IPS-NIHi7 (cell line): ENCODE measurements at regions not wholly inside any gene's neighbourhood (a gene's known extent, or its start where the extent isn't known, plus 50 kb on each side); places are given as distances from the start of the nearest gene placed in this dataset.

ENCODE experiments used
- DNase-seq: peaks from one replicate; pipeline ENCODE4 v3.0.0; 2012; ENCODE audit warnings: mixed read lengths; ENCODE audit errors: extremely low spot score

GRCh38 chr5:71864730-71865601 is 145.9 kb downstream of the CARTPT start:
- no peak for DNase-seq

GRCh38 chr5:71865665-71866320 is 146.7 kb downstream of the CARTPT start:
- no peak for DNase-seq

- DNase-seq, result no peak
These were observed 153.3 kb downstream of the CARTPT start for GRCh38 chr5:71872311-71872864.

GRCh38 chr5:71873191-71873591 is 154.1 kb downstream of the CARTPT start:
- DNase-seq, result no peak

GRCh38 chr5:71874521-71874920 is 155.4 kb downstream of the CARTPT start:
- no peak for DNase-seq

GRCh38 chr5:71877511-71877910 is 158.4 kb downstream of the CARTPT start:
- DNase-seq, result no peak

- DNase-seq, result no peak
These were observed 161.5 kb downstream of the CARTPT start for GRCh38 chr5:71880536-71880935.

- no peak for DNase-seq
These were observed 164.0 kb downstream of the CARTPT start for GRCh38 chr5:71882826-71883741.

- no peak for DNase-seq
These were observed 164.6 kb downstream of the CARTPT start for GRCh38 chr5:71883742-71884103.

GRCh38 chr5:71884926-71885325 is 165.9 kb downstream of the CARTPT start:
- no peak for DNase-seq

GRCh38 chr5:71886406-71886805 is 167.3 kb downstream of the CARTPT start:
- DNase-seq, result no peak

- peak; percentile 59 for DNase-seq
These were observed 168.6 kb downstream of the CARTPT start for GRCh38 chr5:71887680-71888079.

- DNase-seq, result no peak
These were observed 172.3 kb downstream of the CARTPT start for GRCh38 chr5:71891406-71891805.

- peak; percentile 61 for DNase-seq
These were observed 172.8 kb downstream of the CARTPT start for GRCh38 chr5:71891856-71892255.

GRCh38 chr5:71892641-71893365 is 173.7 kb downstream of the CARTPT start:
- no peak for DNase-seq

GRCh38 chr5:71893451-71893850 is 174.4 kb downstream of the CARTPT start:
- DNase-seq, result no peak

- no peak for DNase-seq
These were observed 175.0 kb downstream of the CARTPT start for GRCh38 chr5:71894091-71894490.

- DNase-seq, result no peak
These were observed 176.5 kb downstream of the CARTPT start for GRCh38 chr5:71895546-71895945.

GRCh38 chr5:71899865-71900342 is 180.8 kb downstream of the CARTPT start:
- DNase-seq, result no peak

- no peak for DNase-seq
These were observed 184.7 kb downstream of the CARTPT start for GRCh38 chr5:71903808-71904207.

- DNase-seq, result no peak
These were observed 185.8 kb downstream of the CARTPT start for GRCh38 chr5:71904852-71905251.
